HFFc6 (cell line): ENCODE measurements at regions not wholly inside any gene's neighbourhood (a gene's known extent, or its start where the extent isn't known, plus 50 kb on each side); places are given as distances from the start of the nearest gene placed in this dataset.

Experiments used
- DNase-seq: peaks from one replicate; pipeline ENCODE4 v3.0.0-alpha.2; 2018
- H3K27ac Mint-ChIP-seq: 2 replicates; pipeline ENCODE4 v1.8.0; 2020; ENCODE audit warnings: mild to moderate bottlenecking, mixed read lengths
- H3K27me3 Mint-ChIP-seq: 2 replicates; pipeline ENCODE4 v1.8.0; 2021; ENCODE audit warnings: mild to moderate bottlenecking, moderate library complexity, mixed read lengths; ENCODE audit not compliant: insufficient read depth
- H3K36me3 Mint-ChIP-seq: 2 replicates; pipeline ENCODE4 v1.8.0; 2021; ENCODE audit warnings: low read depth, mixed read lengths
- H3K4me1 Mint-ChIP-seq: 2 replicates; pipeline ENCODE4 v1.8.0; 2020; ENCODE audit warnings: low read depth, mixed read lengths
- H3K4me3 Mint-ChIP-seq: 2 replicates; pipeline ENCODE4 v1.8.0; 2020; ENCODE audit warnings: mild to moderate bottlenecking, moderate library complexity, mixed read lengths
- H3K9me3 Mint-ChIP-seq: 2 replicates; pipeline ENCODE4 v1.8.0; 2020; ENCODE audit warnings: mild to moderate bottlenecking, mixed read lengths
- CTCF ChIP-seq: fragments of 200-600 bp; sonication (generic); IDR thresholded peaks from 2 replicates; pipeline ENCODE4 v1.5.0; 2021; ENCODE audit warnings: antibody characterized with exemption, mild to moderate bottlenecking

DNA sequence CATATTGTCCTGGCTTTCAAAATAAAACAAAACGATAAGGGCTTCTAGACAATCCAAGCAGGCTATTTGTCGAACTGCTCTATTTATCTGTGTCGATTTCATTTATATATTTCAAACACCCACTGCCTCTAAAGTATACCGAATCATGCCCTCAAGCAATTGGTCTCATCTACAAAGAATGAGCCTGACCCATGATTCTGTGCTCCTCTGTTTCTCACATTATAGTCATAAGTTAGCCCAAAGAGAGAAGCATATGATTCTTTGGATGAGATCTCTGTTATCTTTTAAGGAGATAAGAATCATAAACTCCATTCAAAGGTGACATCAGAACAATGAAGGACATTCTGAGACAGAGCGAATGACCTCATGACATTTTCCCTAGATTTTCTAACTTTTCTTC lies 191.1 kb downstream of the MAP2K6 start:
- H3K4me3 Mint-ChIP-seq, result no peak overlapping the region
- peaks cover 10% of the 10 kb centered on the region; the same call in 1 of the 2 replicates for H3K36me3 Mint-ChIP-seq
- peaks cover under 1% of the 10 kb centered on the region; the same call in 1 of the 2 replicates for H3K9me3 Mint-ChIP-seq
- peak; percentile 20 for DNase-seq
- no peak for TF ChIP-seq CTCF
- H3K4me1 Mint-ChIP-seq, result peaks cover 65% of the 10 kb centered on the region
- H3K27me3 Mint-ChIP-seq, result no peaks in the 10 kb centered on the region; the same call in 1 of the 2 replicates
- H3K27ac Mint-ChIP-seq, result peak overlapping the region; percentile 63

GRCh38 chr17:69606142-69606800 lies 191.8 kb downstream of the MAP2K6 start:
- no peak overlapping the region for H3K4me3 Mint-ChIP-seq
- H3K9me3 Mint-ChIP-seq, result peaks cover 3% of the 10 kb centered on the region; the same call in 1 of the 2 replicates
- H3K4me1 Mint-ChIP-seq, result peaks cover 72% of the 10 kb centered on the region
- no peak for TF ChIP-seq CTCF
- peaks cover 12% of the 10 kb centered on the region; the same call in 1 of the 2 replicates for H3K36me3 Mint-ChIP-seq
- H3K27me3 Mint-ChIP-seq, result no peaks in the 10 kb centered on the region; the same call in 1 of the 2 replicates
- H3K27ac Mint-ChIP-seq, result peak overlapping the region; percentile 97
- DNase-seq, result no peak

- peak overlapping the region; percentile 97 for H3K27ac Mint-ChIP-seq
- peak overlapping the region; percentile 2 for H3K4me3 Mint-ChIP-seq
- peaks cover 3% of the 10 kb centered on the region; the same call in 1 of the 2 replicates for H3K9me3 Mint-ChIP-seq
Measured at GRCh38 chr17:69607162-69607834, 192.8 kb downstream of the MAP2K6 start.

GRCh38 chr17:69608141-69608540 lies 193.6 kb downstream of the MAP2K6 start:
- H3K9me3 Mint-ChIP-seq, result peaks cover 3% of the 10 kb centered on the region; the same call in 1 of the 2 replicates
- no peak for TF ChIP-seq CTCF
- no peak for DNase-seq
- H3K27ac Mint-ChIP-seq, result peak overlapping the region; percentile 97
- peaks cover 12% of the 10 kb centered on the region; the same call in 1 of the 2 replicates for H3K36me3 Mint-ChIP-seq
- no peaks in the 10 kb centered on the region; the same call in 1 of the 2 replicates for H3K27me3 Mint-ChIP-seq
- peak overlapping the region; percentile 71 for H3K4me3 Mint-ChIP-seq
- peaks cover 71% of the 10 kb centered on the region for H3K4me1 Mint-ChIP-seq

More at GRCh38 chr17:69607162-69607834, 192.8 kb downstream of the MAP2K6 start:
- H3K36me3 Mint-ChIP-seq, result peaks cover 12% of the 10 kb centered on the region; the same call in 1 of the 2 replicates
- peak; percentile 94 for TF ChIP-seq CTCF
- no peaks in the 10 kb centered on the region; the same call in 1 of the 2 replicates for H3K27me3 Mint-ChIP-seq
- peaks cover 76% of the 10 kb centered on the region for H3K4me1 Mint-ChIP-seq
- DNase-seq, result peak; percentile 72

GRCh38 chr17:69608808-69609472 lies 194.4 kb downstream of the MAP2K6 start:
- Mint-ChIP-seq H3K27me3 (no peaks in the 10 kb centered on the region; the same call in 1 of the 2 replicates), H3K27ac (peak overlapping the region; percentile 97), H3K4me1 (peaks cover 69% of the 10 kb centered on the region), H3K9me3 (peaks cover 3% of the 10 kb centered on the region; the same call in 1 of the 2 replicates), H3K36me3 (peaks cover 12% of the 10 kb centered on the region; the same call in 1 of the 2 replicates), H3K4me3 (peak overlapping the region; percentile 71)
- peak; percentile 97 for DNase-seq
- no peak for TF ChIP-seq CTCF
